ENCODE measurements at regions not wholly inside any gene's neighbourhood (a gene's known extent, or its start where the extent isn't known, plus 50 kb on each side); places are given as distances from the start of the nearest gene placed in this dataset.

- Histone ChIP-seq H3K4me3 (no peak overlapping the region), H3K27me3 (no peaks in the 10 kb centered on the region), H3K4me1 (no peaks in the 10 kb centered on the region), H3K9me3 (no peaks in the 10 kb centered on the region), H3K36me3 (no peaks in the 10 kb centered on the region), H3K27ac (no peak overlapping the region)
- DNase-seq (ENCODE audit: low spot score in 2 of 2), result no peak
- intact Hi-C loops (cut with DNase I), result no loop called here
- TF ChIP-seq CTCF (IDR thresholded peaks at IDR 0.05), result no peak
Measured at GRCh38 chr6:8546496-8546895, 111.2 kb upstream of the SLC35B3 start.

GRCh38 chr6:8545336-8545735 lies 110.0 kb upstream of the SLC35B3 start:
- DNase-seq (ENCODE audit: low spot score in 2 of 2), result no peak
- H3K36me3 ChIP-seq, result no peaks in the 10 kb centered on the region
- intact Hi-C loops (cut with DNase I), result no loop called here
- H3K27me3 ChIP-seq, result no peaks in the 10 kb centered on the region
- H3K27ac ChIP-seq, result no peak overlapping the region
- H3K9me3 ChIP-seq, result peaks cover 0 to 9% of the 10 kb centered on the region in 2 donors
- no peak overlapping the region for H3K4me3 ChIP-seq
- no peaks in the 10 kb centered on the region for H3K4me1 ChIP-seq
- no peak for TF ChIP-seq CTCF (IDR thresholded peaks at IDR 0.05)

GRCh38 chr6:8543714-8544113 lies 108.4 kb upstream of the SLC35B3 start:
- DNase-seq (ENCODE audit: low spot score in 2 of 2), result no peak
- no peak overlapping the region for H3K27ac ChIP-seq
- H3K27me3 ChIP-seq, result no peaks in the 10 kb centered on the region
- intact Hi-C loops (cut with DNase I), result no loop called here
- peaks cover 0 to 25% of the 10 kb centered on the region in 2 donors for H3K9me3 ChIP-seq
- H3K4me1 ChIP-seq, result no peaks in the 10 kb centered on the region
- no peak overlapping the region for H3K4me3 ChIP-seq
- no peaks in the 10 kb centered on the region for H3K36me3 ChIP-seq
- TF ChIP-seq CTCF (IDR thresholded peaks at IDR 0.05), result no peak

GRCh38 chr6:8539453-8539852 lies 104.1 kb upstream of the SLC35B3 start:
- no peaks in the 10 kb centered on the region for H3K4me1 ChIP-seq
- no peak for TF ChIP-seq CTCF (IDR thresholded peaks at IDR 0.05)
- H3K36me3 ChIP-seq, result no peaks in the 10 kb centered on the region
- no peak for DNase-seq (ENCODE audit: low spot score in 2 of 2)
- peaks cover 0 to 33% of the 10 kb centered on the region in 2 donors for H3K9me3 ChIP-seq
- no peak overlapping the region for H3K4me3 ChIP-seq
- intact Hi-C loops (cut with DNase I), result no loop called here
- H3K27ac ChIP-seq, result no peak overlapping the region
- H3K27me3 ChIP-seq, result no peaks in the 10 kb centered on the region

GRCh38 chr6:8536122-8536521 lies 100.8 kb upstream of the SLC35B3 start:
- Histone ChIP-seq H3K27me3 (no peaks in the 10 kb centered on the region), H3K9me3 (peaks cover 0 to 43% of the 10 kb centered on the region in 2 donors), H3K36me3 (no peaks in the 10 kb centered on the region), H3K4me3 (no peak overlapping the region), H3K4me1 (no peaks in the 10 kb centered on the region), H3K27ac (no peak overlapping the region)
- no peak for DNase-seq (ENCODE audit: low spot score in 2 of 2)
- no peak for TF ChIP-seq CTCF (IDR thresholded peaks at IDR 0.05)
- intact Hi-C loops (cut with DNase I), result no loop called here

GRCh38 chr6:8535519-8535918 lies 100.2 kb upstream of the SLC35B3 start:
- Histone ChIP-seq H3K36me3 (no peaks in the 10 kb centered on the region), H3K27me3 (no peaks in the 10 kb centered on the region), H3K4me3 (no peak overlapping the region), H3K4me1 (no peaks in the 10 kb centered on the region), H3K27ac (no peak overlapping the region), H3K9me3 (peaks cover 0 to 37% of the 10 kb centered on the region in 2 donors)
- intact Hi-C loops (cut with DNase I), result no loop called here
- TF ChIP-seq CTCF (IDR thresholded peaks at IDR 0.05), result no peak
- no peak for DNase-seq (ENCODE audit: low spot score in 2 of 2)

All from ascending aorta (tissue), 2 donors.